ENCODE measurements at regions not wholly inside any gene's neighbourhood (a gene's known extent, or its start where the extent isn't known, plus 50 kb on each side); places are given as distances from the start of the nearest gene placed in this dataset.

- no TSS peak for BruUV-seq (replicated peaks)
These were observed 54.0 kb upstream of the CTTNBP2NL start for GRCh38 chr1:112341986-112342385.

More at GRCh38 chr1:112341986-112342385, 54.0 kb upstream of the CTTNBP2NL start:
- H2AK9ac ChIP-seq (replicated peaks; ENCODE audit: low read depth, low read length, poor library complexity): no peak overlapping the region
- H3K18ac ChIP-seq (ENCODE audit: low read depth, low read length): no peak overlapping the region
- H2AFZ ChIP-seq (replicated peaks; ENCODE audit: low read length, poor library complexity): no peak overlapping the region
- H4K8ac ChIP-seq (ENCODE audit: low read depth in 2 of 2, low read length in 2 of 2): no peak overlapping the region
- H3K4me3 ChIP-seq (ENCODE audit: insufficient read depth, low read depth, low read length): no peak overlapping the region
- no peak overlapping the region for H2BK120ac ChIP-seq (ENCODE audit: low read depth, low read length)
- in situ Hi-C loops (cut with MboI; ENCODE audit: low sequenced_read_pairs): no loop called here
- no peak overlapping the region for H2AK5ac ChIP-seq (ENCODE audit: low read depth, low read length)
- peaks cover 36% of the 10 kb centered on the region for H3K27me3 ChIP-seq (ENCODE audit: control insufficient read depth, insufficient read depth, low read length)
- intact Hi-C loops (cut with micrococcal nuclease): no loop called here
- no peak overlapping the region for H3K56ac ChIP-seq (ENCODE audit: extremely low read depth, insufficient read depth, low read length)
- dilution Hi-C loops (cut with HindIII; ENCODE audit: low sequenced_read_pairs, unreplicated experiment): no loop called here
- H3K23ac ChIP-seq (ENCODE audit: low read depth, low read length): no peak overlapping the region
- WGBS, 2 experiments (ENCODE audit: extremely low coverage in 2 of 2, insufficient read length in 1 of 2): no CpG with 5 or more reads among the region's 4 CpGs
- H3K14ac ChIP-seq (replicated peaks; ENCODE audit: low read depth, low read length): no peak overlapping the region
- POLR2A ChIA-PET (ENCODE audit: unreplicated experiment): no interaction called here
- no peak for TF ChIP-seq CEBPB (IDR thresholded peaks at IDR 0.05; ENCODE audit: low read depth, low read length)
- TF ChIP-seq SMC3 (IDR thresholded peaks at IDR 0.05; ENCODE audit: low read depth, low read length): no peak
- no peak for TF ChIP-seq CTCF (conservative IDR thresholded peaks at IDR 0.05; ENCODE audit: low read depth, low read length)
- no peak for TF ChIP-seq MAZ (IDR thresholded peaks at IDR 0.05; ENCODE audit: borderline replicate concordance, low read depth, low read length)
- TF ChIP-seq MXI1 (IDR thresholded peaks at IDR 0.05; ENCODE audit: borderline replicate concordance, low read depth, low read length): no peak
- no peak for TF ChIP-seq ELK1 (IDR thresholded peaks at IDR 0.05; ENCODE audit: borderline replicate concordance, low read depth, low read length)
- no peak for TF ChIP-seq POLR2A (IDR thresholded peaks at IDR 0.05; ENCODE audit: low read depth, low read length)
- no peak for TF ChIP-seq RAD21 (IDR thresholded peaks at IDR 0.05; ENCODE audit: low read length)
- no peak for TF ChIP-seq BHLHE40 (IDR thresholded peaks at IDR 0.05; ENCODE audit: low read depth, low read length)
- TF ChIP-seq RFX5 (IDR thresholded peaks at IDR 0.05; ENCODE audit: low read depth, low read length): no peak
- TF ChIP-seq NFE2L2 (IDR thresholded peaks at IDR 0.05; ENCODE audit: low read depth, low read length): no peak
- no peak for TF ChIP-seq MAFK (IDR thresholded peaks at IDR 0.05; ENCODE audit: low read depth, low read length)
- no peak for TF ChIP-seq CHD1 (IDR thresholded peaks at IDR 0.05; ENCODE audit: low read depth, low read length)
- TF ChIP-seq RCOR1 (IDR thresholded peaks at IDR 0.05; ENCODE audit: insufficient replicate concordance, low read length): no peak
- TF ChIP-seq FOS (IDR thresholded peaks at IDR 0.05; ENCODE audit: low read depth, low read length): no peak
- no peak for TF ChIP-seq USF2 (IDR thresholded peaks at IDR 0.05; ENCODE audit: low read depth, low read length)
- no peak overlapping the region for H3K9ac ChIP-seq (ENCODE audit: low read depth, low read length)
- no peaks in the 10 kb centered on the region for H3K4me1 ChIP-seq (ENCODE audit: control insufficient read depth, insufficient read depth, low read length)
- H4K5ac ChIP-seq (ENCODE audit: low read depth, low read length): no peak overlapping the region
- H2BK5ac ChIP-seq (ENCODE audit: low read depth, low read length, poor library complexity, severe bottlenecking): no peak overlapping the region
- CTCF ChIA-PET: no interaction called here
- no peak overlapping the region for H3K4ac ChIP-seq (ENCODE audit: low read depth, low read length)
- no peak overlapping the region for H4K91ac ChIP-seq (ENCODE audit: insufficient read depth, low read depth, low read length)
- H3K36me3 ChIP-seq (ENCODE audit: control insufficient read depth, insufficient read depth, low read length): no peaks in the 10 kb centered on the region
- no peak overlapping the region for H3K4me2 ChIP-seq (ENCODE audit: low read depth, low read length)
- no peaks in the 10 kb centered on the region for H3K9me1 ChIP-seq (ENCODE audit: insufficient read depth, low read length)
- ATAC-seq (ENCODE audit: low read depth): no peak
- no peak overlapping the region for H2BK20ac ChIP-seq (ENCODE audit: low read depth, low read length)
- no peak for DNase-seq
- H3K27ac ChIP-seq (ENCODE audit: insufficient read depth, low read length): no peak overlapping the region
- H3K9me3 ChIP-seq (ENCODE audit: control insufficient read depth, insufficient read depth, low read length): no peaks in the 10 kb centered on the region
- no peak overlapping the region for H2BK15ac ChIP-seq (ENCODE audit: low read depth, low read length)
- no peaks in the 10 kb centered on the region for H3K79me1 ChIP-seq (ENCODE audit: low read depth in 1 of 2, low read length in 2 of 2)
- H4K20me1 ChIP-seq (ENCODE audit: insufficient read depth, low read length): no peaks in the 10 kb centered on the region
